ENCODE measurements at regions not wholly inside any gene's neighbourhood (a gene's known extent, or its start where the extent isn't known, plus 50 kb on each side); places are given as distances from the start of the nearest gene placed in this dataset.

DNA sequence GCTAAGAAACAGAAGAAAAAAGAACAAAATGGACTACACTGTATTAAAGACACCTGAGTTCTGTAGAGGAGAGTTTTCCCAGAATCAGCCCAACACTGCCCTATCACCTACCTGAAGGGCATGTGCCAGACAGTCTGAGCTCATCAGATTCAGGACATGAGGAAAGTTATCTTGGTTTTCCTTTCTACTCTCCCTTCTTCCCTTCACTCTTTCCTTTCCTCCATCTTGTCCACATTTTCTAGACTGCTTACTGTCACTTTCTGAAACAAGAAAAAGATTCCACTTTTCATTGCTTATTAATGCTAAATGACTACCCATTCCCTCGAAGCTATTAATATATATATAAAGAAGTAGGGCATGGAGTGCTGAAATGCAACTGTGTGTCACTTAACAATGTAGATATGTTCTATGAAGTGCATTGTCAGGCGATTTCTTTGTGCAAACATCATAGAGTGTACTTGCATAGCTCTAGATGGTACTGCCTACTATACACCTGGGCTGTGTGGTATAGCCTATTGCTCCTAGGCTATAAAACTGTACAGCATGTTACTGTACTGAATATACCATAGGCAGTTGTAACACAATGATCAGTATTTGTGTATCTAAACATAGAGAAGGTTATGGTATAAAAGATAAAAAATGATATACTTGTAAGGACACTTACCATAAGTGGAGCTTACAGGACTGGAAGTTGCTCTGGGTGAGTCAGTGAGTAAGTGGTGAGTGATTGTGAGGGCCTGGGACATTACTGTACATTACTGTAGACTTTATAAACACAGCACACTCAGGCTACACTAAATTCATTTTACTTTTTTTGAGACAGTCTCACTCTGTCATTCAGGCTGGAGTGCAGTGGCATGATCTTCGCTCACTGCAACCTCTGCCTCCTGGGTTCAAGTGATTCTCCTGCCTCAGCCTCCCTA lies 145.5 kb upstream of the ITGA6 start:
- Histone ChIP-seq H3K4me1 (ENCODE audit: insufficient read depth) (peaks cover 37% of the 10 kb centered on the region), H3K4me3 (peak overlapping the region; percentile 31; the same call in 1 of the 2 replicates), H3K9me3 (ENCODE audit: low read depth) (no peaks in the 10 kb centered on the region), H3K79me2 (ENCODE audit: insufficient read depth) (no peaks in the 10 kb centered on the region), H3K4me2 (ENCODE audit: unreplicated experiment) (peak overlapping the region; percentile 56), H3K27ac (peak overlapping the region; percentile 94), H3F3A (ENCODE audit: insufficient read depth) (peaks cover 33% of the 10 kb centered on the region), H3K9ac (peak overlapping the region; percentile 69), H4K20me1 (ENCODE audit: insufficient read depth) (no peaks in the 10 kb centered on the region), H3K36me3 (ENCODE audit: low read depth) (no peaks in the 10 kb centered on the region), H3K9me2 (ENCODE audit: insufficient read depth) (no peaks in the 10 kb centered on the region), H3K27me3 (replicated peaks; ENCODE audit: insufficient read depth) (no peaks in the 10 kb centered on the region), H2AFZ (no peak overlapping the region)
- in situ Hi-C loops (cut with MboI): no loop called here
- peak; percentile 84 for DNase-seq
- WGBS, 2 experiments (ENCODE audit: low coverage in 1 of 2, low lambda C conversion rate in 2 of 2, missing lambda C conversion rate in 2 of 2): 59 to 67% methylated on average over 3 of the region's 3 CpGs
- TF ChIP-seq EZH2phosphoT487 (IDR thresholded peaks at IDR 0.05; ENCODE audit: insufficient read depth, low read depth) (no peak), EZH2 (IDR thresholded peaks at IDR 0.05; ENCODE audit: insufficient read depth, poor library complexity, severe bottlenecking) (no peak)

DNA sequence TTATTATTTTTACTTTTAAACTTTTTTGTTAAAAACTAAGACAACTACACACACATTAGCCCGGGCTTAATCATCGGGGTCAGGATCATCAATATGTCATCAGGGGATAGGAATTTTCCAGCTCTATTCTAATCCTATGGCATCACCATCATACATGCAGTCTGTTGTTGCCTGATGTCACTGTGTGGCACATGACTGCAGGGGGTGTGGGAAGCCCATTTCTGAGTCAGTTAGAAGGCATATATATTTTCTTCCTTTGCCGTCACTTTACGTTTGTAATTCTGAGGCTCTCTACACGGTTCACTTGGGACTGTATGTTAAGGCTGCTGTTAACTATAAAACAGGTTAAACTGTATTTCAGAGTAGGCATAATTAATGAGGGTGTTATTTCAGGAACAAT lies 144.4 kb upstream of the ITGA6 start:
- Histone ChIP-seq H3K79me2 (ENCODE audit: insufficient read depth) (no peaks in the 10 kb centered on the region), H3K9me3 (ENCODE audit: low read depth) (no peaks in the 10 kb centered on the region), H3K9me2 (ENCODE audit: insufficient read depth) (no peaks in the 10 kb centered on the region), H4K20me1 (ENCODE audit: insufficient read depth) (no peaks in the 10 kb centered on the region), H3K4me3 (no peak overlapping the region), H3F3A (ENCODE audit: insufficient read depth) (peaks cover 33% of the 10 kb centered on the region), H3K27me3 (replicated peaks; ENCODE audit: insufficient read depth) (no peaks in the 10 kb centered on the region), H3K4me2 (ENCODE audit: unreplicated experiment) (peak overlapping the region; percentile 56), H3K9ac (peak overlapping the region; percentile 40), H2AFZ (no peak overlapping the region; the same call in 1 of the 2 replicates), H3K36me3 (ENCODE audit: low read depth) (no peaks in the 10 kb centered on the region), H3K27ac (peak overlapping the region; percentile 94), H3K4me1 (ENCODE audit: insufficient read depth) (peaks cover 37% of the 10 kb centered on the region)
- in situ Hi-C loops (cut with MboI): no loop called here
- WGBS, 2 experiments (ENCODE audit: low coverage in 1 of 2, low lambda C conversion rate in 2 of 2, missing lambda C conversion rate in 2 of 2): 4 to 6% methylated on average over 5 of the region's 5 CpGs
- peak; percentile 97 for DNase-seq
- TF ChIP-seq EZH2phosphoT487 (IDR thresholded peaks at IDR 0.05; ENCODE audit: insufficient read depth, low read depth): no peak
- TF ChIP-seq EZH2 (IDR thresholded peaks at IDR 0.05; ENCODE audit: insufficient read depth, poor library complexity, severe bottlenecking): no peak

- TF ChIP-seq EZH2phosphoT487 (IDR thresholded peaks at IDR 0.05; ENCODE audit: insufficient read depth, low read depth) (no peak), EZH2 (IDR thresholded peaks at IDR 0.05; ENCODE audit: insufficient read depth, poor library complexity, severe bottlenecking) (no peak)
- H3K4me2 ChIP-seq (ENCODE audit: unreplicated experiment): peak overlapping the region; percentile 27
- H3K4me1 ChIP-seq (ENCODE audit: insufficient read depth): peaks cover 37% of the 10 kb centered on the region
- no peaks in the 10 kb centered on the region for H3K36me3 ChIP-seq (ENCODE audit: low read depth)
- H3K9ac ChIP-seq: peak overlapping the region; percentile 40
- 65 to 73% methylated on average over 5 of the region's 5 CpGs for WGBS, 2 experiments (ENCODE audit: low coverage in 1 of 2, low lambda C conversion rate in 2 of 2, missing lambda C conversion rate in 2 of 2)
- H3K9me2 ChIP-seq (ENCODE audit: insufficient read depth): no peaks in the 10 kb centered on the region
- H3K4me3 ChIP-seq: no peak overlapping the region
- H3K27me3 ChIP-seq (replicated peaks; ENCODE audit: insufficient read depth): no peaks in the 10 kb centered on the region
- H3K27ac ChIP-seq: peak overlapping the region; percentile 94
- H4K20me1 ChIP-seq (ENCODE audit: insufficient read depth): no peaks in the 10 kb centered on the region
- H2AFZ ChIP-seq: no peak overlapping the region; the same call in 1 of the 2 replicates
- peak; percentile 40 for DNase-seq
- H3F3A ChIP-seq (ENCODE audit: insufficient read depth): peaks cover 33% of the 10 kb centered on the region
- no peaks in the 10 kb centered on the region for H3K9me3 ChIP-seq (ENCODE audit: low read depth)
- no peaks in the 10 kb centered on the region for H3K79me2 ChIP-seq (ENCODE audit: insufficient read depth)
- in situ Hi-C loops (cut with MboI): no loop called here
Measured at GRCh38 chr2:172283476-172283875, 143.9 kb upstream of the ITGA6 start.

DNA sequence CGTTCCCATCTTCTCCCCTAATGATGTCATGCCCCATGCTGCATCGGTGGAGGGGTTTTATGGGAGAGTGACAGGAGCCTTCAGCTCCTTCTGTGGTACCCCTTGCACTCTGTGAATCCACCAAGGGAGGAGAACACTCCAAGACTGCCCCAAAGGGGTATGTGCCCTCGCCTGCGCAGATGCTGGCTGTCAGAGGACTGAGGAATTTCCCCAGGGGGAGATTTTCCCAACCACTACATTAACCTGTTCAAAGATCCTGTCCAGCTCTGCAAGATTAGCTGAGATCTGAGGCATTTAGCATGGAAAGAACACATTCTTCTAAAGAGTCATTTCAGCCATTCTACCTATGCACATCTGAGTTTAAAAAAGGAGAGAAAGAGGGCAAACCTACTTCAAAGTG lies 143.2 kb upstream of the ITGA6 start:
- no peaks in the 10 kb centered on the region for H4K20me1 ChIP-seq (ENCODE audit: insufficient read depth)
- H3K4me3 ChIP-seq: no peak overlapping the region
- H3K4me2 ChIP-seq (ENCODE audit: unreplicated experiment): no peak overlapping the region
- 86 to 90% methylated on average over 4 of the region's 4 CpGs for WGBS, 2 experiments (ENCODE audit: low coverage in 1 of 2, low lambda C conversion rate in 2 of 2, missing lambda C conversion rate in 2 of 2)
- H2AFZ ChIP-seq: no peak overlapping the region
- no peak for DNase-seq
- no peaks in the 10 kb centered on the region for H3K36me3 ChIP-seq (ENCODE audit: low read depth)
- peaks cover 37% of the 10 kb centered on the region for H3K4me1 ChIP-seq (ENCODE audit: insufficient read depth)
- no peak for TF ChIP-seq EZH2 (IDR thresholded peaks at IDR 0.05; ENCODE audit: insufficient read depth, poor library complexity, severe bottlenecking)
- no peak for TF ChIP-seq EZH2phosphoT487 (IDR thresholded peaks at IDR 0.05; ENCODE audit: insufficient read depth, low read depth)
- no peak overlapping the region for H3K9ac ChIP-seq
- 0 out of 2 replicates have a peak overlapping the region, but pooled peaks have one; percentile 39 for H3K27ac ChIP-seq
- no peaks in the 10 kb centered on the region for H3K79me2 ChIP-seq (ENCODE audit: insufficient read depth)
- no peaks in the 10 kb centered on the region for H3K9me2 ChIP-seq (ENCODE audit: insufficient read depth)
- H3K27me3 ChIP-seq (replicated peaks; ENCODE audit: insufficient read depth): no peaks in the 10 kb centered on the region
- no peaks in the 10 kb centered on the region for H3K9me3 ChIP-seq (ENCODE audit: low read depth)
- in situ Hi-C loops (cut with MboI): no loop called here
- peaks cover 33% of the 10 kb centered on the region for H3F3A ChIP-seq (ENCODE audit: insufficient read depth)

Data from GM23248 (cell line).